Muscle of arm (tissue), 1 donor: ENCODE measurements at regions not wholly inside any gene's neighbourhood (a gene's known extent, or its start where the extent isn't known, plus 50 kb on each side); places are given as distances from the start of the nearest gene placed in this dataset.

Experiments used
- DNase-seq: peaks from one replicate; pipeline ENCODE4 v3.0.0-alpha.2; 2013

DNA sequence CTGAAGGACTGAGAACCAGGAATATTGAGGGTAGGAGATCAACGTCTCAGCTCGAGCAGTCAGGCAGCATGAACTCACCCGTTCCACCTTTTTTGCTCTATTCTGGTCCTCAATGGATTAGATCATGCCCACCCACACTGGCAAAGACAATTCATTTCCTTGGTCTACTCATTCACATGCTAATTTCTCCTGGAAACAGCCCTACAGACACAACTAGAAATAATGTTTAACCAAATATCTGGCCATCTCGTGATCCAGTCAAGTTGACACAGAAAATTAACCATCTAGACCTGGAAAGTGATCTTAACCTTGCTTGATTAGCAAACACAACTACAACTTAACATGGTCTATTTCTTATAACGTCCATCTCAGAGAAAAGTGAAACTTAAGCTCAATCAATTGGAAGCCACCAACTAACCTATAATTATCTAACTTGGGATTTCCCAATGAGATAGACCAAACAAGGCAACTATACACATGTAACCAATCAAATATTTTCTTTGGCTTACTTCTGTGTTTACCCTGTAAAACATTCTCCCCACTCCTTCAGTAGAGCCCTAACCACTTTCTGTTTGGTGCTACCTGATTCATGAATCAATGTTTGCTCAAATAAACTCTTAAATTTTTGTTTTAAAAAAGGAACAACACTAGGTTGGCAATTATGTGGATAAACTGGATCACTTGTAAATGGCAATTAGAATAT is 69.7 kb upstream of the MAMLD1 start:
- DNase-seq: no peak

DNA sequence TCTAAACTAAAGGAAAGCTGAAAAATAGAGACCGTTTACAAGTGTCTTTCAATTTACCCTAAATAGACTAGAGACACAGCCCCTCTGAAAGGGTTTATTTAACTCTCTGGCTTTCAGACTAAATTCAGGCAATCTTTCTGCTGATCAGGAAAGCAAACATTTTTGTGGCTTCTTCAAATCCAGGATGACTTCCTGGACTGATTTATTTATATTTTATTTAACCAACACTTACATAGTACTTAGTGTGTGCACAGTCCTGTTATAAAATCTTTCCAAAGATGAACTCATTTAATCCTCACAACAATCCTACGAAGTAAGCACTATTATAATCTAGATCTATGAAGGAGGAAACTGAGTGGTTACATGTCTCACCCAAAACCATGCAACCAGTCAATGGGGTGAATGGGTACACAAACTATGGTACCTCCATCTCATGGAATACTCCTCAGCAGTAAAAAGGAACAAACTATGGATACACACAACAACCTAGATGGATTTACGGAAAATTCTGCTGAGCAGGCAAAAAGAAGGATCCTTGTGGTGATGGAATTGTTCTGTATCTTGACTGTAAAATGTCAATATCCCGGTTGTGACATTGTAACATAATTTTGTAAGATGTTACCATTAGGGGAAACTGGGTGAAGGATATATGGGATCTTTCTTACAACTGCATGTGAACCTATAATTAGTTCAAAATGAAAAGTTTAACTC is 64.1 kb upstream of the MAMLD1 start:
- DNase-seq: no peak

DNA sequence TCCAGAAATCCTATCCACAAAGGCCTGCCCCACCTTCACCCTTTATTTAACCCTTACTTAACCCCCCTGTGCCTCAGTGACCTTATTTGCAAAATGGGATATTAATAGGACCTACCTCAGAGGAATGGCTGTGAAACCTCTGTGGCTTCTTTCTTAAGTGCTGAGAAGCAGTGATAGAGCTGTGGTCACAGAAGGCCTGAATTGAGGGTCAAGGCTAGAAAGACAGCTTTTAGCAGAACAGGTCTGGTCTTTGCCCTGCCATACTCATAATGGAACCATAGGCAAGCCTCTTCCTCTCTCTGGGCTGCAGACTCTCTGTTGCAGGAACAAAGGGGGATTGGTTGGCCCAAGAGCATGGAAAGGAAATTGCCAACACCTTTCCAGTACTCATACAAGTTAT is 63.5 kb upstream of the MAMLD1 start:
- DNase-seq: no peak

GRCh38 chrX:150303386-150304097 is 59.6 kb upstream of the MAMLD1 start:
- no peak for DNase-seq

GRCh38 chrX:150306002-150306401 is 57.1 kb upstream of the MAMLD1 start:
- no peak for DNase-seq

GRCh38 chrX:150308041-150308440 is 55.1 kb upstream of the MAMLD1 start:
- DNase-seq: no peak

DNA sequence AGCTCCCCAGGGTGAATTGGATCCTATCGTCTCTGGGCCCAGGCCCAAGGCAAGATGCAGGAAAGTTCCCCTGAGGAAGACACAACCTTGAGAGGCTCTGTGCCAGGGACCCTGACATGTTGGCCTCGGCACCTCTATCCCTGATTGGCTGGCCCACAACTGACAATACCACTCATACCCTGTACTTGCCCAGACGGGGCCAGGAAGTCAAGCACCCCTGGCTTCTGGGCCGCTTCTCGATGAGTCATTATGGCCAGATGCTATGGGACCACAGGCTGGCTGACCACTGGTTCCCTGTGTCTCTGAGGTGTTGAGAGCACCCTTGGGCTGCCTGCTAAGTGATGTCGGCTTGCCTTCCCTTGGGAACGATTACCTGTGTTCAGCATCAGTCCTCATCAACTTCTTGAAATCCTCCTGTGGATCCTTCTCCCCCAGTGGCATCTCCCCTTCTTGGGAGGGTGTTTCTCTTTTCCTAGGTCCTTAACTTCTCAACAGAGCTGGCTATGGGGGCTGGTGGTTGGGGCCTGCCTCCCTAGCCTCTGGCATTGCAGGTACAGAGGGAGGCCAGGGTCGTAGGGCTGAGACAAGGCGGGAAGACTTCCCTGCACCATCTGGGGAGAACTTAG is 54.5 kb upstream of the MAMLD1 start:
- no peak for DNase-seq

DNA sequence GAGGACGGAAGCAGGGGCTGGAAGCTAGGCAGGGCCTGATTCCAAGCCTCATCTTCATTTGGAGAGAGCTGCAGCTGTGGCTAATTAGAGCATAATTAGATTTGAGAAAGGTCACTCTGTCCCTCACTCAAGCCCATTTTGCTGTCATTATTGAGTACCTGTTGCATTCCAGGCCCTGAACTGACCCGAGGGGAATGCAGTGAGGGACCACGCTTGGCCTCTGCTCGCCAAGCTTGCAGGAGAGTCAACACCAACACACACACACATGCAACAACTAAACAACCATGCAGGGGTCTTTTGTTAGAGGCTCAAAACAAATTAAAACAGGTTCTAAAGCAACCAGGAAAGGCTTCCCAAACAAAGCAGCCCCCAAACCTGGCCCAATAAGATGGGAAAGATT is 52.7 kb upstream of the MAMLD1 start:
- no peak for DNase-seq

DNA sequence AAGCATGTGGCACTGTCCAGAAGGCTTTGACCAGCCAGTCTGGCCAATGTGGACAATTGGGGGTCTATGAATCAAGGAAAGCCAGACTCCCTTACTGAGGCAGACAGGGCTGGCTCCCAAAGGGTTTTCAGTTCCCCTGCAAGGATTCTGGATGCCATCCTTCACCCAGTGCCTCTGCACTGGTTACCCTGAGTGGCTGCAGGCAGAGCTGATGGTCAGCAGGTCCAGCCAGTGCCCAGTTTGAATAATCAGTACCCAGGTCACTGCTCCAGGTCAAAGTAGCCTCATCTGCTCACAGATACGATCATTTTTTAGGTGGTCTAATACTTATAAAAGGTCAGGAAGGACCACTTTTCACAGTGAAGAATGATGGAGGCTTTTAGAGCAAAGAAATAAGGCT is 52.2 kb upstream of the MAMLD1 start:
- no peak for DNase-seq

DNA sequence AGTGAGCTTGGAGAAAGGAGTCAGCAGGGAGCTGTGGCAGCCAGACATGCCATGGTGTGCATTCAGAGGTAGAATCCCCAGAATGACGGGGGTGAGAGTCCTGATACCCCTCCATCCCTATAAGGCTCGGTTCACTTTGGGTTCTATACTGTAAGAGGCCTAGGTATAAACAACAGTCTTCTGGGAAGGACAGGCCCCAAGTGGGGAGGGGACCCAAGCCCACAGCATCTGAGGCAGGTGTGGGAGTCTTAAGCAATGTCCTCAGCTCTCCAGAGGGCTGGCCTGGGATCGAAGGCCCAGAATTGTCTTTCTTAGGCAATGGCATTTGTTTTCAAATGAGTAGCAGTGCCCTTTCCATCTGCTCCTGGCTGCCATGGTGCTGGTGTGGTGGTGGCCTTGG is 50.2 kb upstream of the MAMLD1 start:
- no peak for DNase-seq
